ENCODE measurements at regions not wholly inside any gene's neighbourhood (a gene's known extent, or its start where the extent isn't known, plus 50 kb on each side); places are given as distances from the start of the nearest gene placed in this dataset.

DNA sequence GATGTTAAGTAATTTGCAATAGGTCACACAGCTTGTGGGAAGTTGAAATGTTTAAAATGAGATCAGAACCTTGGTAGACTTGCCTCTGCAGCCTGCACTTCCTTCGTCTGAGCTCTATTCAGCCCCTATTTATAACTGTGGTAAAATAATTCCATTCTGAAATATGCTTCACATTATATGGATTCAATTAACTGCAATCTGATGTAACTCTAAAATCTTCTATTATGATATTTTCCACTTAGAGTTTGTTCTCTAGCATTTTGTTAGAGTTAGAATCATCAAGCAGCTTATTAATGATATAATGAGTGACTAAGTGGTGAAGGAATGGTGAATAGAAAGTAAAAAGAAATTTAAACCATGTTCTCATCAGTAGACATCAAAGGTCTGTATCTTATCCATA, 139.6 kb upstream of the ARHGAP28 start:
- H2BK15ac ChIP-seq (replicated peaks; ENCODE audit: low read depth): no peak overlapping the region
- H3K79me2 ChIP-seq (ENCODE audit: control insufficient read depth, insufficient read depth, low read length): no peaks in the 10 kb centered on the region
- no peaks in the 10 kb centered on the region for H3K27me3 ChIP-seq (ENCODE audit: insufficient read depth, low read length, poor library complexity)
- WGBS (ENCODE audit: extremely low coverage, insufficient coverage, low lambda C conversion rate): no CpG with 5 or more reads among the region's 1 CpG
- no peak overlapping the region for H4K5ac ChIP-seq (ENCODE audit: low read length)
- H3K36me3 ChIP-seq (ENCODE audit: control insufficient read depth, insufficient read depth, low read length): no peaks in the 10 kb centered on the region
- H3K79me1 ChIP-seq (ENCODE audit: low read length): no peaks in the 10 kb centered on the region
- H3K4me3 ChIP-seq (ENCODE audit: low read length): no peak overlapping the region
- no peak overlapping the region for H4K8ac ChIP-seq (ENCODE audit: low read depth, low read length)
- no peaks in the 10 kb centered on the region for H3K4me1 ChIP-seq (ENCODE audit: control insufficient read depth, low read depth, low read length)
- no peak overlapping the region for H3K4ac ChIP-seq (ENCODE audit: low read depth, low read length)
- no peak overlapping the region for H2BK120ac ChIP-seq (ENCODE audit: low read depth, low read length)
- H2BK5ac ChIP-seq (ENCODE audit: low read length): no peak overlapping the region
- H3K23ac ChIP-seq (ENCODE audit: low read length): no peak overlapping the region
- H2AK5ac ChIP-seq (ENCODE audit: low read length): no peak overlapping the region
- no peak overlapping the region for H3K56ac ChIP-seq (ENCODE audit: low read length)
- no peak overlapping the region for H3K18ac ChIP-seq (ENCODE audit: low read length)
- no peak overlapping the region for H3K27ac ChIP-seq (ENCODE audit: low read depth, low read length)
- no peak for DNase-seq
- no peak overlapping the region for H3K4me2 ChIP-seq (ENCODE audit: low read length)
- no peak overlapping the region for H3K9ac ChIP-seq (ENCODE audit: low read length)

DNA sequence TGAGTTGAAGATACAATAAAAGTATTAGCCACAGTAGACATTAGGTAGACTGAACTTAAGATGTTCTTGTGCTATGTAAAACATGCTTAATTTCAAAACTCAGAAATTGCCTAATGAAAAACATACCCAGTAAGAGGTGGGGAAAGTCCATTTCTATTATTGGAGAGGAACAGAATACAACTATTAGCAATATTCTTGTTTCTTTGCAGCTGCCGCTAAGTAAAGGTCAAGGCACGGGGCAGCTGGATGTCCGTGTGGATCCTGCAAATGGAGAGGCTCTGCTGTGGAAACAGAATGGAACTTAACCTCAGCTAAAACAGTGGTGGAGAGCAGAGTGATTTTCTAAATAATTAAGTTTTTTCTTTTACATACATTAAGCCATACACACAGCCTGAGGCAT, 139.2 kb upstream of the ARHGAP28 start:
- H3K79me1 ChIP-seq (ENCODE audit: low read length): no peaks in the 10 kb centered on the region
- no peaks in the 10 kb centered on the region for H3K79me2 ChIP-seq (ENCODE audit: control insufficient read depth, insufficient read depth, low read length)

DNA sequence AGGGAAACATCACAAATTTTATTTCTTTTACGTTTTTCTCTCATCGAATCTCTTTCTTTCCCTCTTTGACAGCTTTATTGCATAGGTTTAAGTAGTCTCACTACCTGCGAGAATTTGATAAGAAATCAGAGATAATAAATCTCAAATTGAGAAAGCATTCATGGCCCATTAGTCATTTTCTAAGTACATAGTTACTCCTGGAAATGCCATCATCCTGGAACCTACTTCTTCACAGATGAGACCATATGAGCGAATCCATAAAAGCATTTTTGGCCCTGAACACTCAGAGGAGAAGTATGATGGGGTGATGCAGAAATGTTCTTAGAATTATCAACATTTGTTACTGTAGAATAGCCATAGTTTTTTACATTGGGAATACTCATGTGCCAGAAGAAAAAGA, 138.0 kb upstream of the ARHGAP28 start:
- Histone ChIP-seq H3K9ac (ENCODE audit: low read length) (no peak overlapping the region), H3K27ac (ENCODE audit: low read depth, low read length) (no peak overlapping the region), H4K8ac (ENCODE audit: low read depth, low read length) (no peak overlapping the region), H3K4me3 (ENCODE audit: low read length) (no peak overlapping the region), H3K4me1 (ENCODE audit: control insufficient read depth, low read depth, low read length) (no peaks in the 10 kb centered on the region), H3K27me3 (ENCODE audit: insufficient read depth, low read length, poor library complexity) (no peaks in the 10 kb centered on the region), H4K5ac (ENCODE audit: low read length) (no peak overlapping the region), H3K79me1 (ENCODE audit: low read length) (no peaks in the 10 kb centered on the region), H3K79me2 (ENCODE audit: control insufficient read depth, insufficient read depth, low read length) (no peaks in the 10 kb centered on the region), H3K56ac (ENCODE audit: low read length) (no peak overlapping the region), H3K4me2 (ENCODE audit: low read length) (no peak overlapping the region), H2AK5ac (ENCODE audit: low read length) (no peak overlapping the region), H3K23ac (ENCODE audit: low read length) (no peak overlapping the region), H2BK5ac (ENCODE audit: low read length) (no peak overlapping the region), H2BK15ac (replicated peaks; ENCODE audit: low read depth) (no peak overlapping the region), H3K4ac (ENCODE audit: low read depth, low read length) (no peak overlapping the region), H3K18ac (ENCODE audit: low read length) (no peak overlapping the region), H2BK120ac (ENCODE audit: low read depth, low read length) (no peak overlapping the region), H3K36me3 (ENCODE audit: control insufficient read depth, insufficient read depth, low read length) (no peaks in the 10 kb centered on the region)
- DNase-seq: no peak
- 100% methylated on average over 2 of the region's 4 CpGs for WGBS (ENCODE audit: extremely low coverage, insufficient coverage, low lambda C conversion rate)

More for the DNA sequence above, 139.2 kb upstream of the ARHGAP28 start:
- H2BK5ac ChIP-seq (ENCODE audit: low read length): no peak overlapping the region
- no peaks in the 10 kb centered on the region for H3K4me1 ChIP-seq (ENCODE audit: control insufficient read depth, low read depth, low read length)
- H3K27me3 ChIP-seq (ENCODE audit: insufficient read depth, low read length, poor library complexity): no peaks in the 10 kb centered on the region
- no peak overlapping the region for H3K4me3 ChIP-seq (ENCODE audit: low read length)
- H3K27ac ChIP-seq (ENCODE audit: low read depth, low read length): no peak overlapping the region
- H3K4ac ChIP-seq (ENCODE audit: low read depth, low read length): no peak overlapping the region
- H3K4me2 ChIP-seq (ENCODE audit: low read length): no peak overlapping the region
- H2AK5ac ChIP-seq (ENCODE audit: low read length): no peak overlapping the region
- no peak overlapping the region for H3K23ac ChIP-seq (ENCODE audit: low read length)
- no peak overlapping the region for H2BK15ac ChIP-seq (replicated peaks; ENCODE audit: low read depth)
- no peak overlapping the region for H3K56ac ChIP-seq (ENCODE audit: low read length)
- no peak overlapping the region for H4K5ac ChIP-seq (ENCODE audit: low read length)
- DNase-seq: no peak
- no peak overlapping the region for H2BK120ac ChIP-seq (ENCODE audit: low read depth, low read length)
- WGBS (ENCODE audit: extremely low coverage, insufficient coverage, low lambda C conversion rate): no CpG with 5 or more reads among the region's 3 CpGs
- H4K8ac ChIP-seq (ENCODE audit: low read depth, low read length): no peak overlapping the region
- H3K18ac ChIP-seq (ENCODE audit: low read length): no peak overlapping the region
- no peaks in the 10 kb centered on the region for H3K36me3 ChIP-seq (ENCODE audit: control insufficient read depth, insufficient read depth, low read length)
- H3K9ac ChIP-seq (ENCODE audit: low read length): no peak overlapping the region

DNA sequence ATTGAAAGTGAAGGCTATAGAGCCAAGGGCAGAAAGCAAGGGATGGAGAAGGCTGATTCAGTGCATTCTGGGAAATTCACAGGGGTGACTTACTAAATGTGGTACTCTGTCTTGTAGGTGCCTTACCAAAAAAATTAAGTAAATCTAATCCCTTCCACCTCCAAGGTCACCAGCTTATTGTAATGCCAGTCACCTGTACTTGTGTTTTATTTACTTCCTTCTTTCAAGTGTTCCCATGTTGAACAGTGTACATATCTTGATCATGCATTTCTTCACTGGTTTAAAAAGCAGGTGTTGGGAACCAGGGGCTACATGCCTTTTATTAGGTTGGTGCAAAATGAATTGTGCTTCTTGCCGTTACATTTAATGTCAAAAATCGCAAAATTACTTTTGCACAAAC, 137.0 kb upstream of the ARHGAP28 start:
- no peak overlapping the region for H3K18ac ChIP-seq (ENCODE audit: low read length)
- no peaks in the 10 kb centered on the region for H3K79me2 ChIP-seq (ENCODE audit: control insufficient read depth, insufficient read depth, low read length)
- H3K4me2 ChIP-seq (ENCODE audit: low read length): no peak overlapping the region
- H2AK5ac ChIP-seq (ENCODE audit: low read length): no peak overlapping the region
- no peak overlapping the region for H3K9ac ChIP-seq (ENCODE audit: low read length)
- no peaks in the 10 kb centered on the region for H3K27me3 ChIP-seq (ENCODE audit: insufficient read depth, low read length, poor library complexity)
- H3K4ac ChIP-seq (ENCODE audit: low read depth, low read length): no peak overlapping the region
- no peak overlapping the region for H3K27ac ChIP-seq (ENCODE audit: low read depth, low read length)
- no peak overlapping the region for H2BK120ac ChIP-seq (ENCODE audit: low read depth, low read length)
- H3K23ac ChIP-seq (ENCODE audit: low read length): no peak overlapping the region
- H3K4me3 ChIP-seq (ENCODE audit: low read length): no peak overlapping the region
- H3K36me3 ChIP-seq (ENCODE audit: control insufficient read depth, insufficient read depth, low read length): no peaks in the 10 kb centered on the region
- DNase-seq: no peak
- no peak overlapping the region for H4K5ac ChIP-seq (ENCODE audit: low read length)
- no CpG with 5 or more reads among the region's 2 CpGs for WGBS (ENCODE audit: extremely low coverage, insufficient coverage, low lambda C conversion rate)
- no peak overlapping the region for H3K56ac ChIP-seq (ENCODE audit: low read length)
- no peaks in the 10 kb centered on the region for H3K79me1 ChIP-seq (ENCODE audit: low read length)
- no peak overlapping the region for H2BK5ac ChIP-seq (ENCODE audit: low read length)
- peak overlapping the region; percentile 59 for H4K8ac ChIP-seq (ENCODE audit: low read depth, low read length)
- H3K4me1 ChIP-seq (ENCODE audit: control insufficient read depth, low read depth, low read length): peaks cover 1% of the 10 kb centered on the region
- no peak overlapping the region for H2BK15ac ChIP-seq (replicated peaks; ENCODE audit: low read depth)

DNA sequence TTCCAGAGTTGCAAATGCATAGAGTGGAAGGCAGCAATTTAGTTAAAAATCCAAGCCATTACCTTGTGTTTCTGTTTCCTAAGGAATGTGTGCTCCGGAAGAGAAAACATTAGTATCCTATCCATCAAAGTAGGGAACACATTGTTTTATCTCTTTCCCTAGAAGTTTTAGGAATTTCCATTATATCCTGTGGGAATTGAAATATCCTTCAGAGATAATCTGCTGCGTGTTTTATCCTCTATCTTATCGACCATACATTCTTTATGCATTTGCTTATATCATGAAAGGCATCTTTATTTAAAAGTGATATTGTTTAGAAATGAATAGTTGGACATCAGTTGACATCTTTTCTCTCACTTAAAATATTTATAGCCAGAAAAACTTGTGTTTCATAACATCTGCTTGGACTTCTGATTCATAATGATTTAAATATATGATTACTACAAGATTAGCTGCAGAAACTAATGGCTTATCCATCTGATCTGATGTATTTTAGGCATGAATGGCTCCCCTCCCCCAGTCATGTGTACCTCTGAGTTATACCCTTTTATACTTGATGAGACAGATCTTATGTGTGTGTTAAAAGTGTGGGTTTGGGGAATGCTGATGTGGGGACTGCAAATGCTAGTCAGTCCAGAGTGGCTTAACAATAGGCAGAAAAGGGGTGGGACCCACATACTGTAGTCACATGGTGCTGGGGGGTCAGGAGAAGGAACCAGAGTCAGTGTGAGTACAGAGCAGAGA, 136.2 kb upstream of the ARHGAP28 start:
- Histone ChIP-seq H2BK15ac (replicated peaks; ENCODE audit: low read depth) (no peak overlapping the region), H3K27me3 (ENCODE audit: insufficient read depth, low read length, poor library complexity) (no peaks in the 10 kb centered on the region), H2AK5ac (ENCODE audit: low read length) (no peak overlapping the region), H3K56ac (ENCODE audit: low read length) (no peak overlapping the region), H3K4me2 (ENCODE audit: low read length) (no peak overlapping the region), H3K4ac (ENCODE audit: low read depth, low read length) (no peak overlapping the region), H3K4me1 (ENCODE audit: control insufficient read depth, low read depth, low read length) (peaks cover 4% of the 10 kb centered on the region), H3K79me2 (ENCODE audit: control insufficient read depth, insufficient read depth, low read length) (no peaks in the 10 kb centered on the region), H3K27ac (ENCODE audit: low read depth, low read length) (no peak overlapping the region), H3K4me3 (ENCODE audit: low read length) (no peak overlapping the region), H4K5ac (ENCODE audit: low read length) (no peak overlapping the region), H4K8ac (ENCODE audit: low read depth, low read length) (peak overlapping the region; percentile 59), H3K18ac (ENCODE audit: low read length) (no peak overlapping the region), H3K23ac (ENCODE audit: low read length) (no peak overlapping the region), H2BK5ac (ENCODE audit: low read length) (no peak overlapping the region), H3K36me3 (ENCODE audit: control insufficient read depth, insufficient read depth, low read length) (no peaks in the 10 kb centered on the region), H3K79me1 (ENCODE audit: low read length) (no peaks in the 10 kb centered on the region), H2BK120ac (ENCODE audit: low read depth, low read length) (no peak overlapping the region), H3K9ac (ENCODE audit: low read length) (no peak overlapping the region)
- DNase-seq: no peak
- no CpG with 5 or more reads among the region's 3 CpGs for WGBS (ENCODE audit: extremely low coverage, insufficient coverage, low lambda C conversion rate)

DNA sequence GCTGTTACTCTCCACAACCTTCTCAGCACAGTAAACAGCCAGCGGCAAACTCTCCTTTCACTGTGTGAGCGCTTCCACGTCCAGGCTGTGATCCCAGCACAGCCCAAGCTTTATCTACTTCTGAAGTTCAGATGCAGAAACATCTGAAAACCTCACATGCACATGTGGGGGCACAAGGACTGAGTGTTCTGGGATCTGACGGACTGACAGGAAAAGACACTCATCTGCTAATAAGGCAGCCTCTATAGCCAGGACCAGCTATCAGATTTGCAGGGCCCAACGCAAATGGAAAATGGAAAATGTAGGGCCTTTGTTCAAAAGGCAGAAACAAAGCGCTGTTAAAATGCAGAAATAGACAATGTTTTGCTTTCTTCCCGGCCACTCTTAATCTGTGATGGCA, 133.8 kb upstream of the ARHGAP28 start:
- no peak for DNase-seq
- H2BK15ac ChIP-seq (replicated peaks; ENCODE audit: low read depth): peak overlapping the region; percentile 65
- no peak overlapping the region for H3K18ac ChIP-seq (ENCODE audit: low read length)
- H3K27ac ChIP-seq (ENCODE audit: low read depth, low read length): no peak overlapping the region
- H3K56ac ChIP-seq (ENCODE audit: low read length): peak overlapping the region; percentile 7
- no peaks in the 10 kb centered on the region for H3K36me3 ChIP-seq (ENCODE audit: control insufficient read depth, insufficient read depth, low read length)
- no peak overlapping the region for H4K8ac ChIP-seq (ENCODE audit: low read depth, low read length)
- no peak overlapping the region for H3K4me2 ChIP-seq (ENCODE audit: low read length)
- H2AK5ac ChIP-seq (ENCODE audit: low read length): no peak overlapping the region
- no peaks in the 10 kb centered on the region for H3K79me2 ChIP-seq (ENCODE audit: control insufficient read depth, insufficient read depth, low read length)
- H2BK120ac ChIP-seq (ENCODE audit: low read depth, low read length): peak overlapping the region; percentile 64
- H3K27me3 ChIP-seq (ENCODE audit: insufficient read depth, low read length, poor library complexity): no peaks in the 10 kb centered on the region
- no peak overlapping the region for H3K23ac ChIP-seq (ENCODE audit: low read length)
- no peak overlapping the region for H2BK5ac ChIP-seq (ENCODE audit: low read length)
- WGBS (ENCODE audit: extremely low coverage, insufficient coverage, low lambda C conversion rate): no CpG with 5 or more reads among the region's 7 CpGs
- H3K4me1 ChIP-seq (ENCODE audit: control insufficient read depth, low read depth, low read length): peaks cover 8% of the 10 kb centered on the region
- no peak overlapping the region for H3K4me3 ChIP-seq (ENCODE audit: low read length)
- H3K79me1 ChIP-seq (ENCODE audit: low read length): no peaks in the 10 kb centered on the region
- H3K9ac ChIP-seq (ENCODE audit: low read length): no peak overlapping the region
- no peak overlapping the region for H3K4ac ChIP-seq (ENCODE audit: low read depth, low read length)
- H4K5ac ChIP-seq (ENCODE audit: low read length): no peak overlapping the region
